ENCODE measurements at regions not wholly inside any gene's neighbourhood (a gene's known extent, or its start where the extent isn't known, plus 50 kb on each side); places are given as distances from the start of the nearest gene placed in this dataset.

GRCh38 chr12:65529771-65530435 is 251.4 kb downstream of the MSRB3 start (continued):
- TF ChIP-seq HMGXB4 (CRISPR knock-in tag; IDR thresholded peaks at IDR 0.05) (no peak), AFF4 (CRISPR knock-in tag; IDR thresholded peaks at IDR 0.05; ENCODE audit: borderline replicate concordance) (no peak), FOXP1 (CRISPR knock-in tag; IDR thresholded peaks at IDR 0.05; ENCODE audit: borderline replicate concordance) (no peak), FOXP4 (CRISPR knock-in tag; IDR thresholded peaks at IDR 0.05) (no peak), TEAD1 (CRISPR knock-in tag; IDR thresholded peaks at IDR 0.05) (no peak), EMX1 (CRISPR knock-in tag; IDR thresholded peaks at IDR 0.05) (no peak), MLX (CRISPR knock-in tag; IDR thresholded peaks at IDR 0.05) (no peak)

GRCh38 chr12:65532162-65532561 is 253.7 kb downstream of the MSRB3 start:
- H3K36me3 Mint-ChIP-seq, result no peaks in the 10 kb centered on the region
- POLR2A ChIA-PET, result no interaction called here
- H3K4me3 Mint-ChIP-seq, result no peak overlapping the region
- CTCF ChIA-PET, result interaction anchor here (0.8 to 1.5 kb wide), 3 partner anchors 14 to 71 kb away, joined by 3 to 5 read pairs (median 3); no protein-coding TSS in a partner anchor
- H3K9me3 Mint-ChIP-seq, result peaks cover 5% of the 10 kb centered on the region; the same call in 1 of the 2 replicates
- TF ChIP-seq E2F5 (CRISPR knock-in tag; IDR thresholded peaks at IDR 0.05) (no peak), RELA (CRISPR knock-in tag; IDR thresholded peaks at IDR 0.05; ENCODE audit: borderline replicate concordance) (no peak), PREB (CRISPR knock-in tag; IDR thresholded peaks at IDR 0.05; ENCODE audit: borderline replicate concordance) (no peak), EMX1 (CRISPR knock-in tag; IDR thresholded peaks at IDR 0.05) (no peak), ZBTB21 (CRISPR knock-in tag; IDR thresholded peaks at IDR 0.05; ENCODE audit: borderline replicate concordance) (no peak), ZBTB43 (CRISPR knock-in tag; IDR thresholded peaks at IDR 0.05) (no peak), IRF2 (CRISPR knock-in tag; IDR thresholded peaks at IDR 0.05; ENCODE audit: borderline replicate concordance, low read depth) (no peak), ELF4 (CRISPR knock-in tag; IDR thresholded peaks at IDR 0.05; ENCODE audit: low read depth) (no peak), FOXP4 (CRISPR knock-in tag; IDR thresholded peaks at IDR 0.05) (no peak), CBFB (CRISPR knock-in tag; IDR thresholded peaks at IDR 0.05; ENCODE audit: low read depth) (no peak), TCF7 (CRISPR knock-in tag; IDR thresholded peaks at IDR 0.05; ENCODE audit: low read depth) (no peak), NR1H2 (CRISPR knock-in tag; IDR thresholded peaks at IDR 0.05) (no peak), GTF2I (CRISPR knock-in tag; conservative IDR thresholded peaks at IDR 0.05) (no peak), ATF1 (CRISPR knock-in tag; IDR thresholded peaks at IDR 0.05) (no peak)
- no peaks in the 10 kb centered on the region; the same call in 1 of the 2 replicates for H3K27me3 Mint-ChIP-seq (ENCODE audit: low read depth)
- H3K4me1 Mint-ChIP-seq, result peaks cover 37% of the 10 kb centered on the region
- DNase-seq (ENCODE audit: low spot score) (no peak), ATAC-seq (no peak)
- H3K27ac Mint-ChIP-seq, result no peak overlapping the region
